ENCODE measurements at regions not wholly inside any gene's neighbourhood (a gene's known extent, or its start where the extent isn't known, plus 50 kb on each side); places are given as distances from the start of the nearest gene placed in this dataset.

- no peak for DNase-seq
Observed at GRCh38 chr2:223415071-223415470, 187.1 kb downstream of the SCG2 start.

- no peak for DNase-seq
Observed at GRCh38 chr2:223416815-223417610, 185.1 kb downstream of the SCG2 start.

GRCh38 chr2:223418131-223418530 is 184.0 kb downstream of the SCG2 start:
- no peak for DNase-seq

GRCh38 chr2:223418604-223419199 is 183.5 kb downstream of the SCG2 start:
- no peak for DNase-seq

GRCh38 chr2:223420048-223420447 is 182.1 kb downstream of the SCG2 start:
- DNase-seq, result no peak

GRCh38 chr2:223431479-223431878 is 170.7 kb downstream of the SCG2 start:
- no peak for DNase-seq

- DNase-seq, result no peak
Observed at GRCh38 chr2:223433461-223433860, 168.7 kb downstream of the SCG2 start.

- DNase-seq, result no peak
Observed at GRCh38 chr2:223437788-223438187, 164.4 kb downstream of the SCG2 start.

GRCh38 chr2:223439184-223439583 is 163.0 kb downstream of the SCG2 start:
- DNase-seq, result no peak

GRCh38 chr2:223439786-223440185 is 162.4 kb downstream of the SCG2 start:
- no peak for DNase-seq

GRCh38 chr2:223442847-223443246 is 159.3 kb downstream of the SCG2 start:
- no peak for DNase-seq

- DNase-seq, result no peak
Observed at GRCh38 chr2:223450246-223450645, 151.9 kb downstream of the SCG2 start.

GRCh38 chr2:223457301-223457700 is 144.9 kb downstream of the SCG2 start:
- no peak for DNase-seq

GRCh38 chr2:223459328-223459939 is 142.7 kb downstream of the SCG2 start:
- peak; percentile 9 for DNase-seq

GRCh38 chr2:223460209-223460608 is 142.0 kb downstream of the SCG2 start:
- peak; percentile 48 for DNase-seq

- no peak for DNase-seq
Observed at GRCh38 chr2:223460774-223461211, 141.4 kb downstream of the SCG2 start.

GRCh38 chr2:223464071-223464470 is 138.1 kb downstream of the SCG2 start:
- no peak for DNase-seq

- no peak for DNase-seq
Observed at GRCh38 chr2:223465793-223466192, 136.4 kb downstream of the SCG2 start.

GRCh38 chr2:223467196-223467595 is 135.0 kb downstream of the SCG2 start:
- DNase-seq, result no peak

GRCh38 chr2:223469270-223470046 is 132.7 kb downstream of the SCG2 start:
- DNase-seq, result no peak

GRCh38 chr2:223470602-223471001 is 131.6 kb downstream of the SCG2 start:
- no peak for DNase-seq

- no peak for DNase-seq
Observed at GRCh38 chr2:223472771-223473170, 129.4 kb downstream of the SCG2 start.

GRCh38 chr2:223474893-223475292 is 127.3 kb downstream of the SCG2 start:
- no peak for DNase-seq

Data from NCI-H2029 (cell line).